Neuron (in vitro differentiated cells): ENCODE measurements at regions not wholly inside any gene's neighbourhood (a gene's known extent, or its start where the extent isn't known, plus 50 kb on each side); places are given as distances from the start of the nearest gene placed in this dataset.

Source experiments
- H2AFZ ChIP-seq: one replicate; pipeline ENCODE4 v1.6.1; 2013; ENCODE audit warnings: low read depth, mild to moderate bottlenecking, inconsistent platforms, low read length, moderate library complexity
- H3K27me3 ChIP-seq: one replicate; pipeline ENCODE4 v1.6.1; 2013; ENCODE audit warnings: low read length; ENCODE audit not compliant: insufficient read depth
- H3K36me3 ChIP-seq: one replicate; pipeline ENCODE4 v1.6.1; 2013; ENCODE audit warnings: low read length; ENCODE audit not compliant: insufficient read depth
- H3K4me1 ChIP-seq: one replicate; pipeline ENCODE4 v1.6.1; 2013; ENCODE audit warnings: low read length; ENCODE audit not compliant: insufficient read depth
- H3K4me3 ChIP-seq: 2 replicates; pipeline ENCODE4 v1.5.1; 2013; ENCODE audit warnings: mild to moderate bottlenecking, low read length, moderate library complexity
- H3K9me3 ChIP-seq: one replicate; pipeline ENCODE4 v1.6.1; 2013; ENCODE audit warnings: low read length

GRCh38 chr6:4563156-4563555 lies 213.0 kb upstream of the CDYL start:
- no peaks in the 10 kb centered on the region for H3K27me3 ChIP-seq

GRCh38 chr6:4561773-4562400 lies 214.3 kb upstream of the CDYL start:
- Histone ChIP-seq H3K9me3 (no peaks in the 10 kb centered on the region), H3K27me3 (no peaks in the 10 kb centered on the region), H3K36me3 (no peaks in the 10 kb centered on the region), H2AFZ (no peak overlapping the region), H3K4me3 (no peak overlapping the region), H3K4me1 (no peaks in the 10 kb centered on the region)

More at GRCh38 chr6:4563156-4563555, 213.0 kb upstream of the CDYL start:
- H3K4me3 ChIP-seq: no peak overlapping the region
- H3K9me3 ChIP-seq: no peaks in the 10 kb centered on the region
- no peaks in the 10 kb centered on the region for H3K4me1 ChIP-seq
- H3K36me3 ChIP-seq: no peaks in the 10 kb centered on the region
- H2AFZ ChIP-seq: no peak overlapping the region

GRCh38 chr6:4561078-4561435 lies 215.1 kb upstream of the CDYL start:
- H3K27me3 ChIP-seq: no peaks in the 10 kb centered on the region
- H3K4me1 ChIP-seq: no peaks in the 10 kb centered on the region
- H3K36me3 ChIP-seq: no peaks in the 10 kb centered on the region
- no peaks in the 10 kb centered on the region for H3K9me3 ChIP-seq
- H3K4me3 ChIP-seq: no peak overlapping the region
- H2AFZ ChIP-seq: no peak overlapping the region

- Histone ChIP-seq H3K36me3 (no peaks in the 10 kb centered on the region), H3K27me3 (no peaks in the 10 kb centered on the region), H3K4me1 (no peaks in the 10 kb centered on the region), H3K4me3 (no peak overlapping the region), H2AFZ (no peak overlapping the region), H3K9me3 (no peaks in the 10 kb centered on the region)
Measured at GRCh38 chr6:4560221-4561077, 215.8 kb upstream of the CDYL start.

GRCh38 chr6:4559281-4559875 lies 216.8 kb upstream of the CDYL start:
- Histone ChIP-seq H3K36me3 (no peaks in the 10 kb centered on the region), H3K27me3 (no peaks in the 10 kb centered on the region), H2AFZ (no peak overlapping the region), H3K4me3 (no peak overlapping the region), H3K4me1 (no peaks in the 10 kb centered on the region), H3K9me3 (no peaks in the 10 kb centered on the region)

- no peaks in the 10 kb centered on the region for H3K4me1 ChIP-seq
- H3K27me3 ChIP-seq: no peaks in the 10 kb centered on the region
- no peak overlapping the region for H2AFZ ChIP-seq
- H3K4me3 ChIP-seq: no peak overlapping the region
- H3K9me3 ChIP-seq: no peaks in the 10 kb centered on the region
- H3K36me3 ChIP-seq: no peaks in the 10 kb centered on the region
Measured at GRCh38 chr6:4554645-4555044, 221.6 kb upstream of the CDYL start.

GRCh38 chr6:4553387-4553786 lies 222.8 kb upstream of the CDYL start:
- no peaks in the 10 kb centered on the region for H3K36me3 ChIP-seq

GRCh38 chr6:4550227-4550597 lies 226.0 kb upstream of the CDYL start:
- Histone ChIP-seq H2AFZ (no peak overlapping the region), H3K9me3 (no peaks in the 10 kb centered on the region), H3K36me3 (no peaks in the 10 kb centered on the region), H3K4me1 (no peaks in the 10 kb centered on the region), H3K4me3 (no peak overlapping the region), H3K27me3 (no peaks in the 10 kb centered on the region)

More at GRCh38 chr6:4553387-4553786, 222.8 kb upstream of the CDYL start:
- Histone ChIP-seq H2AFZ (no peak overlapping the region), H3K4me3 (no peak overlapping the region), H3K27me3 (no peaks in the 10 kb centered on the region), H3K4me1 (no peaks in the 10 kb centered on the region), H3K9me3 (no peaks in the 10 kb centered on the region)

GRCh38 chr6:4549556-4550226 lies 226.5 kb upstream of the CDYL start:
- Histone ChIP-seq H3K27me3 (no peaks in the 10 kb centered on the region), H3K4me1 (no peaks in the 10 kb centered on the region), H3K36me3 (no peaks in the 10 kb centered on the region), H3K4me3 (no peak overlapping the region), H3K9me3 (no peaks in the 10 kb centered on the region), H2AFZ (no peak overlapping the region)

- Histone ChIP-seq H3K4me3 (no peak overlapping the region), H3K4me1 (no peaks in the 10 kb centered on the region), H3K27me3 (no peaks in the 10 kb centered on the region), H2AFZ (no peak overlapping the region), H3K9me3 (no peaks in the 10 kb centered on the region), H3K36me3 (no peaks in the 10 kb centered on the region)
Measured at GRCh38 chr6:4545893-4546292, 230.3 kb upstream of the CDYL start.

- no peaks in the 10 kb centered on the region for H3K27me3 ChIP-seq
- no peaks in the 10 kb centered on the region for H3K36me3 ChIP-seq
- H3K4me3 ChIP-seq: no peak overlapping the region
- H2AFZ ChIP-seq: no peak overlapping the region
- no peaks in the 10 kb centered on the region for H3K4me1 ChIP-seq
- no peaks in the 10 kb centered on the region for H3K9me3 ChIP-seq
Measured at GRCh38 chr6:4543596-4543995, 232.6 kb upstream of the CDYL start.

GRCh38 chr6:4533576-4533975 lies 242.6 kb upstream of the CDYL start:
- Histone ChIP-seq H3K36me3 (no peaks in the 10 kb centered on the region), H3K9me3 (no peaks in the 10 kb centered on the region), H3K4me1 (no peaks in the 10 kb centered on the region), H2AFZ (no peak overlapping the region), H3K4me3 (no peak overlapping the region), H3K27me3 (no peaks in the 10 kb centered on the region)

- Histone ChIP-seq H2AFZ (no peak overlapping the region), H3K36me3 (no peaks in the 10 kb centered on the region), H3K27me3 (no peaks in the 10 kb centered on the region), H3K4me1 (no peaks in the 10 kb centered on the region), H3K9me3 (no peaks in the 10 kb centered on the region), H3K4me3 (no peak overlapping the region)
Measured at GRCh38 chr6:4531406-4531805, 244.8 kb upstream of the CDYL start.
